H9 (cell line): ENCODE measurements at regions not wholly inside any gene's neighbourhood (a gene's known extent, or its start where the extent isn't known, plus 50 kb on each side); places are given as distances from the start of the nearest gene placed in this dataset.

ENCODE experiments used
- DNase-seq: peaks from one replicate; pipeline ENCODE4 v3.0.0-alpha.2; 2017
- H2AFZ ChIP-seq: one replicate; pipeline ENCODE4 v1.6.1; 2013; ENCODE audit warnings: mild to moderate bottlenecking, low read length, control low read depth, moderate library complexity
- H2AK5ac ChIP-seq: 2 replicates; pipeline ENCODE4 v1.6.1; 2013; ENCODE audit warnings: low read length, control low read depth, mixed read lengths; ENCODE audit not compliant: insufficient read length
- H2BK120ac ChIP-seq: one replicate; pipeline ENCODE4 v1.6.1; 2013; ENCODE audit warnings: low read depth, mild to moderate bottlenecking, low read length, control low read depth, inconsistent platforms; ENCODE audit not compliant: poor library complexity, severe bottlenecking
- H2BK12ac ChIP-seq: 2 replicates; pipeline ENCODE4 v1.6.1; 2013; ENCODE audit warnings: low read length, control low read depth, mixed read lengths, low read depth; ENCODE audit not compliant: insufficient read length
- H2BK15ac ChIP-seq: 2 replicates; pipeline ENCODE4 v1.6.1; 2013; ENCODE audit warnings: low read depth, low read length, control low read depth
- H2BK20ac ChIP-seq: one replicate; pipeline ENCODE4 v1.6.1; 2013; ENCODE audit warnings: low read depth, mild to moderate bottlenecking, low read length, control low read depth, inconsistent platforms; ENCODE audit not compliant: poor library complexity, severe bottlenecking
- H2BK5ac ChIP-seq: 2 replicates; pipeline ENCODE4 v1.6.1; 2013; ENCODE audit warnings: low read length, control low read depth, mixed read lengths; ENCODE audit not compliant: insufficient read length
- H3K14ac ChIP-seq: 2 replicates; pipeline ENCODE4 v1.6.1; 2013; ENCODE audit warnings: low read length, control low read depth; ENCODE audit not compliant: insufficient read depth
- H3K18ac ChIP-seq: 2 replicates; pipeline ENCODE4 v1.6.1; 2013; ENCODE audit warnings: low read depth, mild to moderate bottlenecking, mixed read lengths, low read length, control low read depth; ENCODE audit not compliant: insufficient read length
- H3K23ac ChIP-seq: 2 replicates; pipeline ENCODE4 v1.6.1; 2013; ENCODE audit warnings: low read length, control low read depth, mixed read lengths, low read depth; ENCODE audit not compliant: insufficient read length
- H3K23me2 ChIP-seq: 2 replicates; pipeline ENCODE4 v1.6.1; 2013; ENCODE audit warnings: low read depth, mild to moderate bottlenecking, mixed read lengths, low read length, control low read depth; ENCODE audit not compliant: insufficient read length, poor library complexity, severe bottlenecking
- H3K27ac ChIP-seq: 2 replicates; pipeline ENCODE4 v1.5.1; 2013; ENCODE audit warnings: low read length, control low read depth, mixed read lengths, low read depth; ENCODE audit not compliant: insufficient read length
- H3K27me3 ChIP-seq: 2 replicates; pipeline ENCODE4 v1.6.1; 2013; ENCODE audit warnings: low read length, control low read depth, inconsistent platforms; ENCODE audit not compliant: insufficient read depth
- H3K4ac ChIP-seq: 2 replicates; pipeline ENCODE4 v1.6.1; 2013; ENCODE audit warnings: low read depth, mild to moderate bottlenecking, control low read depth, inconsistent platforms, low read length, moderate library complexity
- H3K4me1 ChIP-seq: 2 replicates; pipeline ENCODE4 v1.6.1; 2013; ENCODE audit warnings: low read length, control low read depth, inconsistent platforms; ENCODE audit not compliant: insufficient read depth
- H3K4me2 ChIP-seq: 2 replicates; pipeline ENCODE4 v1.6.1; 2013; ENCODE audit warnings: low read length, control low read depth, mixed read lengths; ENCODE audit not compliant: insufficient read length, insufficient read depth
- H3K56ac ChIP-seq: 2 replicates; pipeline ENCODE4 v1.6.1; 2013; ENCODE audit warnings: low read depth, mild to moderate bottlenecking, mixed read lengths, low read length, control low read depth; ENCODE audit not compliant: insufficient read length
- H3K79me1 ChIP-seq: 2 replicates; pipeline ENCODE4 v1.6.1; 2013; ENCODE audit warnings: low read depth, mild to moderate bottlenecking, moderate library complexity, low read length, control low read depth, inconsistent platforms; ENCODE audit not compliant: insufficient read depth, poor library complexity, severe bottlenecking
- H3K79me2 ChIP-seq: 2 replicates; pipeline ENCODE4 v1.6.1; 2013; ENCODE audit warnings: low read length, control low read depth, inconsistent platforms; ENCODE audit not compliant: insufficient read depth
- H3K9ac ChIP-seq: 2 replicates; pipeline ENCODE4 v1.6.1; 2013; ENCODE audit warnings: low read length, control low read depth, mixed read lengths; ENCODE audit not compliant: insufficient read length; ENCODE audit errors: extremely low read depth
- H3K9me3 ChIP-seq: one replicate; pipeline ENCODE4 v1.6.1; 2013; ENCODE audit warnings: low read depth, low read length, inconsistent platforms; ENCODE audit not compliant: control insufficient read depth
- H3T11ph ChIP-seq: one replicate; pipeline ENCODE4 v1.6.1; 2013; ENCODE audit warnings: mild to moderate bottlenecking, low read length, control low read depth, inconsistent platforms
- H4K20me1 ChIP-seq: one replicate; pipeline ENCODE4 v1.6.1; 2013; ENCODE audit not compliant: control insufficient read depth, insufficient read length, insufficient read depth
- H4K5ac ChIP-seq: 2 replicates; pipeline ENCODE4 v1.6.1; 2013; ENCODE audit warnings: low read depth, mild to moderate bottlenecking, mixed read lengths, low read length, control low read depth; ENCODE audit not compliant: insufficient read length
- H4K8ac ChIP-seq: replicated peaks from 2 replicates; pipeline ENCODE4 v1.6.1; 2013; ENCODE audit warnings: low read length, control low read depth, mixed read lengths, low read depth; ENCODE audit not compliant: insufficient read length
- H4K91ac ChIP-seq: 2 replicates; pipeline ENCODE4 v1.6.1; 2013; ENCODE audit warnings: low read depth, mild to moderate bottlenecking, moderate library complexity, mixed read lengths, low read length, control low read depth; ENCODE audit not compliant: insufficient read length
- H3K27ac Mint-ChIP-seq, 3 experiments: 2 replicates in 2 of 3; 3 replicates in 1 of 3; pipeline ENCODE4 v1.8.0; 2020 to 2021; ENCODE audit warnings: mixed read lengths in 3 of 3, mild to moderate bottlenecking in 1 of 3, moderate library complexity in 1 of 3
- H3K27me3 Mint-ChIP-seq: 2 replicates; pipeline ENCODE4 v1.8.0; 2021; ENCODE audit warnings: low read depth, mild to moderate bottlenecking, moderate library complexity, mixed read lengths
- H3K36me3 Mint-ChIP-seq, 3 experiments: 2 replicates in 2 of 3; 3 replicates in 1 of 3; pipeline ENCODE4 v1.8.0; 2020 to 2021; ENCODE audit warnings: low read depth in 3 of 3, mixed read lengths in 3 of 3; ENCODE audit not compliant: insufficient read depth in 1 of 3
- H3K4me1 Mint-ChIP-seq, 2 experiments: 2 replicates each; pipeline ENCODE4 v1.8.0; 2020; ENCODE audit warnings: mixed read lengths in 2 of 2
- H3K4me3 Mint-ChIP-seq, 2 experiments: 2 replicates in 1 of 2; 3 replicates in 1 of 2; pipeline ENCODE4 v1.8.0; 2020 to 2021; ENCODE audit warnings: mild to moderate bottlenecking in 2 of 2, mixed read lengths in 2 of 2, moderate library complexity in 1 of 2
- H3K9me3 Mint-ChIP-seq, 2 experiments: 2 replicates in 1 of 2; 3 replicates in 1 of 2; pipeline ENCODE4 v1.8.0; 2020; ENCODE audit warnings: mild to moderate bottlenecking in 2 of 2, mixed read lengths in 2 of 2, moderate library complexity in 1 of 2
- TF ChIP-seq, protein P1 (sequence below): fragments of 200-600 bp; sonication (generic); conservative IDR thresholded peaks from 3 replicates; pipeline ENCODE4 v1.8.0; 2021; ENCODE audit warnings: antibody characterized with exemption, mild to moderate bottlenecking

DNA sequence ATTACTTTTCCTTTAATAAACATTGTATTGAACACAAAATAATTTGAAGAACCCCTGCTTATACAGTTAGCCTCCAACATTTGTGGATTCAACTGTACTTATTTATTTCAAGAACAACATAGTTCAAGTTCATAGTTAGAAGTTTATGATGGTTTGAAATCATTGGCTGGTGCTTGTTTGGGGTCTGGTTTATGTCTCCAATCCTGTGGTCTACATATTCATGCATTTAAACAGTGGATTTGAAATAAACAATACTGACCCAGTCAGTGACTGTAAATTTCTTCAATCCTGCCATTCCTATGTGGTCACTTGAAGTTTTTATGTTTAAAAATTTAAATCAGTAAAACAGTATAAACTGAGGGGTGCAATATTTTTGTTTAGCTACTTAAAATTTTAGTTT is 145.1 kb upstream of the TRPC7 start:
- Histone ChIP-seq H2BK5ac (no peak overlapping the region), H3K79me2 (no peaks in the 10 kb centered on the region), H2BK20ac (no peak overlapping the region), H3K56ac (no peak overlapping the region), H3K4me2 (no peak overlapping the region), H2BK15ac (no peak overlapping the region), H3K18ac (no peak overlapping the region), H2AFZ (no peak overlapping the region), H3K79me1 (no peaks in the 10 kb centered on the region), H3K27me3 (no peaks in the 10 kb centered on the region), H2BK12ac (no peak overlapping the region), H3K23me2 (no peaks in the 10 kb centered on the region), H3T11ph (no peak overlapping the region), H4K8ac (no peak overlapping the region), H3K14ac (no peak overlapping the region), H2AK5ac (no peak overlapping the region), H3K9me3 (no peaks in the 10 kb centered on the region), H4K91ac (no peak overlapping the region), H4K20me1 (no peaks in the 10 kb centered on the region), H3K9ac (no peak overlapping the region), H3K4me1 (peaks cover 2% of the 10 kb centered on the region; the same call in 1 of the 2 replicates), H3K23ac (no peak overlapping the region), H3K4ac (no peak overlapping the region), H2BK120ac (no peak overlapping the region), H4K5ac (no peak overlapping the region), H3K27ac (no peak overlapping the region)
- no peaks in the 10 kb centered on the region for H3K36me3 Mint-ChIP-seq
- H3K4me1 Mint-ChIP-seq: peaks cover 0 to 10% of the 10 kb centered on the region in 2 experiments; a peak in 2 of 4 replicates
- no peak overlapping the region for H3K4me3 Mint-ChIP-seq
- DNase-seq: no peak
- TF ChIP-seq, protein P1, sequence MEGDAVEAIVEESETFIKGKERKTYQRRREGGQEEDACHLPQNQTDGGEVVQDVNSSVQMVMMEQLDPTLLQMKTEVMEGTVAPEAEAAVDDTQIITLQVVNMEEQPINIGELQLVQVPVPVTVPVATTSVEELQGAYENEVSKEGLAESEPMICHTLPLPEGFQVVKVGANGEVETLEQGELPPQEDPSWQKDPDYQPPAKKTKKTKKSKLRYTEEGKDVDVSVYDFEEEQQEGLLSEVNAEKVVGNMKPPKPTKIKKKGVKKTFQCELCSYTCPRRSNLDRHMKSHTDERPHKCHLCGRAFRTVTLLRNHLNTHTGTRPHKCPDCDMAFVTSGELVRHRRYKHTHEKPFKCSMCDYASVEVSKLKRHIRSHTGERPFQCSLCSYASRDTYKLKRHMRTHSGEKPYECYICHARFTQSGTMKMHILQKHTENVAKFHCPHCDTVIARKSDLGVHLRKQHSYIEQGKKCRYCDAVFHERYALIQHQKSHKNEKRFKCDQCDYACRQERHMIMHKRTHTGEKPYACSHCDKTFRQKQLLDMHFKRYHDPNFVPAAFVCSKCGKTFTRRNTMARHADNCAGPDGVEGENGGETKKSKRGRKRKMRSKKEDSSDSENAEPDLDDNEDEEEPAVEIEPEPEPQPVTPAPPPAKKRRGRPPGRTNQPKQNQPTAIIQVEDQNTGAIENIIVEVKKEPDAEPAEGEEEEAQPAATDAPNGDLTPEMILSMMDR: no peak
- no peaks in the 10 kb centered on the region for H3K27me3 Mint-ChIP-seq
- no peaks in the 10 kb centered on the region for H3K9me3 Mint-ChIP-seq
- no peak overlapping the region for H3K27ac Mint-ChIP-seq
